ENCODE measurements at regions not wholly inside any gene's neighbourhood (a gene's known extent, or its start where the extent isn't known, plus 50 kb on each side); places are given as distances from the start of the nearest gene placed in this dataset.

GRCh38 chr16:79929260-79929965 is 328.9 kb upstream of the MAF start:
- intact Hi-C loops (cut with micrococcal nuclease): no loop called here
- no peaks in the 10 kb centered on the region for H3K36me3 Mint-ChIP-seq (ENCODE audit: low read depth)
- POLR2A ChIA-PET: no interaction called here
- no peak for DNase-seq
- H3K4me1 Mint-ChIP-seq (ENCODE audit: low read depth): no peaks in the 10 kb centered on the region
- CTCF ChIA-PET: no interaction called here
- no peak overlapping the region for H3K27ac Mint-ChIP-seq
- no peaks in the 10 kb centered on the region for H3K27me3 Mint-ChIP-seq
- H3K4me3 Mint-ChIP-seq: no peak overlapping the region
- no peak for ATAC-seq
- no peak for TF ChIP-seq CTCF (IDR thresholded peaks at IDR 0.05)
- H3K9me3 Mint-ChIP-seq: no peaks in the 10 kb centered on the region

- intact Hi-C loops (cut with micrococcal nuclease): no loop called here
- DNase-seq (no peak), ATAC-seq (no peak)
- H3K27me3 Mint-ChIP-seq: no peaks in the 10 kb centered on the region
- H3K27ac Mint-ChIP-seq: no peak overlapping the region
- no peaks in the 10 kb centered on the region for H3K4me1 Mint-ChIP-seq (ENCODE audit: low read depth)
- no peak for TF ChIP-seq CTCF (IDR thresholded peaks at IDR 0.05)
- no peak overlapping the region for H3K4me3 Mint-ChIP-seq
- no peaks in the 10 kb centered on the region for H3K9me3 Mint-ChIP-seq
- H3K36me3 Mint-ChIP-seq (ENCODE audit: low read depth): no peaks in the 10 kb centered on the region
- POLR2A ChIA-PET: no interaction called here
- CTCF ChIA-PET: no interaction called here
Observed at GRCh38 chr16:79928142-79928873, 327.8 kb upstream of the MAF start.

- Mint-ChIP-seq H3K36me3 (ENCODE audit: low read depth) (no peaks in the 10 kb centered on the region), H3K27ac (no peak overlapping the region), H3K4me3 (no peak overlapping the region), H3K27me3 (no peaks in the 10 kb centered on the region), H3K4me1 (ENCODE audit: low read depth) (no peaks in the 10 kb centered on the region), H3K9me3 (no peaks in the 10 kb centered on the region)
- ChIA-PET POLR2A (no interaction called here), CTCF (interaction anchor here (0.7 kb wide), 1 partner anchor 372 kb away, joined by 3 read pairs; no protein-coding TSS in a partner anchor)
- no peak for ATAC-seq
- no peak for DNase-seq
- no peak for TF ChIP-seq CTCF (IDR thresholded peaks at IDR 0.05)
- intact Hi-C loops (cut with micrococcal nuclease): no loop called here
Observed at GRCh38 chr16:79926451-79927205, 326.1 kb upstream of the MAF start.

- H3K9me3 Mint-ChIP-seq: no peaks in the 10 kb centered on the region
- no peaks in the 10 kb centered on the region for H3K4me1 Mint-ChIP-seq (ENCODE audit: low read depth)
- intact Hi-C loops (cut with micrococcal nuclease): no loop called here
- H3K27ac Mint-ChIP-seq: no peak overlapping the region
- peaks cover 3% of the 10 kb centered on the region for H3K27me3 Mint-ChIP-seq
- ChIA-PET CTCF (no interaction called here), POLR2A (no interaction called here)
- ATAC-seq (no peak), DNase-seq (no peak)
- H3K4me3 Mint-ChIP-seq: no peak overlapping the region
- H3K36me3 Mint-ChIP-seq (ENCODE audit: low read depth): no peaks in the 10 kb centered on the region
- TF ChIP-seq CTCF (IDR thresholded peaks at IDR 0.05): no peak
Observed at GRCh38 chr16:79923431-79923830, 322.9 kb upstream of the MAF start.

- ChIA-PET POLR2A (no interaction called here), CTCF (no interaction called here)
- H3K27me3 Mint-ChIP-seq: peaks cover 3% of the 10 kb centered on the region
- H3K9me3 Mint-ChIP-seq: no peaks in the 10 kb centered on the region
- TF ChIP-seq CTCF (IDR thresholded peaks at IDR 0.05): no peak
- intact Hi-C loops (cut with micrococcal nuclease): no loop called here
- no peaks in the 10 kb centered on the region for H3K36me3 Mint-ChIP-seq (ENCODE audit: low read depth)
- no peak for DNase-seq
- no peaks in the 10 kb centered on the region for H3K4me1 Mint-ChIP-seq (ENCODE audit: low read depth)
- no peak overlapping the region for H3K4me3 Mint-ChIP-seq
- H3K27ac Mint-ChIP-seq: no peak overlapping the region
- ATAC-seq: no peak
Observed at GRCh38 chr16:79920685-79921084, 320.1 kb upstream of the MAF start.
